ENCODE measurements at regions not wholly inside any gene's neighbourhood (a gene's known extent, or its start where the extent isn't known, plus 50 kb on each side); places are given as distances from the start of the nearest gene placed in this dataset.
"Not testable (repeated sequence)": the region's sequence is repeated elsewhere in the genome, so short reads cannot be mapped to it uniquely, and the experiment has no call there.

DNA sequence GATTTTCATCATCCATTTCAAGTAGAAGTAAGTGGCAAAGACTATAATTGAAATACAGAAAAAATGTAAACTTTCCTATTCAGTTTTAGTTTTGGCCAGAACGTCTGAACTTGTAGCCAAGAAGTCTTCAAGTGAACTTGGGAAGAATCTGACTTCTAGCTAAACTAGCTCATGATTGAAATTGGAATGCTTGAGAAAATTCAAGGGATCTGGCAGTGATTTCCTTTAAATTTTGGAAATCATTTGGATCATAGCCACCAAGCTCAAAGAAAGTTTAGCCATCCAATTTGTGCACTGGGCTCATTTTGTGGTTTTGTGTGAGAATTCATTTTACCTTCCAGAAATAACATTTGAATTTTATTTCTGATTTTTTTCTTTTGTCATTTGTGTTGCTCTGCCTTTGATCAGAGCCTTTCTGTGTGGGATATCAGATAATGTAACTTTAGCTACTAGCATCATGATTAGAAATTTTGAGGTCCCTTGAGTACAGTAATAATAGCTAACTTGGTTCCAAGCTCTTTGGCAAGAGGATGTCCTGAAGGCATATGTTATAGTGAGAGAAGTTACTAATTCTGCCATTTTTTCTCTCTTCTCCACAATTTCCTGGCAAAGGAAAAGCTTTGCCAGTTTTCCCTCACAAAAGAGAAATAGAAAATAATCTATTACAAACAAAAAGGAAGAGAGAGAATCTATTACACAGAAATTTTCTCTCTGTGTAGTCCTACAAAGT, 2123.7 kb upstream of the RAG2 start:
- no peak for DNase-seq (ENCODE audit: low read depth)

DNA sequence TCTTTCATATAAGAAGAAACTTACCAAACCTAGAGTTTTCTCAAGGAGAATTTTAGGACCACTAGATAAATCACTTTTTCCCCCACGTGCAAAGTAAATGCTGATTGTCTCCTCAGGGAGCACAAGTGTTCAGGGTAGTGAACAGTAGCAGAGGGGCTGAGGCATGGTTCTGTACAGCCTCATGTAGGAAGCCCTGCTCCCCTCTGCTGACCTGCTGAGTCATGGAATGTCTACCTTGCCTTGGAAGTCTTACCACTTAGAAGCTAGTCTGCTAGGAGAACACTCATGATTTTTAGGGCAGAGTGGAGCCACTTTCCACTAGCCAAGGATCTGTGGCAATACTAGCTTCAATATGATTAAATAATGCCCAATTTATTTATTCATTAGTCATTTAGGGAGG, 2120.6 kb upstream of the RAG2 start:
- no peak for DNase-seq (ENCODE audit: low read depth)

DNA sequence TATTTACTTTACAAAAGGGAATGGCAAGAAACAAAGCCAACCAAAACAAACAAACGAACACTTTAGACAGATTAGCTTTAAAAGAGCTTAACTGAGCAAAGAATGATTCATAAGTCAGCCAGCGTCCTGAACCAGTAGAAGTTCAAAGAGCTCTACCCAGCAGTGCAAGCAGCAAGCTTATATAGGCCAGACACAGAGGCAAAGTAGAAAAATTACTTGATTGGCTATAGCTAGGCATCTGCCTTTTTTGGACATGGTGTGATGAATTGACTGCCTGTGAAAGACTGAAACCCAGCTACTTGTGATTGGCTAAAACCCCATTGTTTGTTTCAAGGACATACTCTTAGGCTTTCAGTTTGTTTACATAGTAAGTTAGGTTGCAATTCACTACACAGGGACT, 2120.0 kb upstream of the RAG2 start:
- no peak for DNase-seq (ENCODE audit: low read depth)

DNA sequence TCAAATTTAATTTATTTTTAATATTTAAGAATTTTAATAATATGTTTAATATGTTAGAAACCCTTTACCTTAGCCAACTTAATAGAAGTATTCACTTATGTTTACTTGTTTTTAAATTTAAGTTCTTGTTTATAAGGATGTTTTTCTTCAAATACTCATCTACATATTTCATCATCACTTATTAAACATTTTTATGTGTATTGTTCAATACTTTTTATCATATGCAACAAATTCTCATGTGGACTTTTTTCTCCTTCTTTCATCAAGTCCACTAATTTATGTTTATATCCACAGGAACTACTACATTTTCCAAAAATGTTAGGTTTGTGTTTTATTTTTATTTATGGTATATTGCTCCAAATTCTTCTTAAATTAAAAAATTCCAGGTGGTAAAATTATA, 2113.1 kb upstream of the RAG2 start:
- no peak for DNase-seq (ENCODE audit: low read depth)

DNA sequence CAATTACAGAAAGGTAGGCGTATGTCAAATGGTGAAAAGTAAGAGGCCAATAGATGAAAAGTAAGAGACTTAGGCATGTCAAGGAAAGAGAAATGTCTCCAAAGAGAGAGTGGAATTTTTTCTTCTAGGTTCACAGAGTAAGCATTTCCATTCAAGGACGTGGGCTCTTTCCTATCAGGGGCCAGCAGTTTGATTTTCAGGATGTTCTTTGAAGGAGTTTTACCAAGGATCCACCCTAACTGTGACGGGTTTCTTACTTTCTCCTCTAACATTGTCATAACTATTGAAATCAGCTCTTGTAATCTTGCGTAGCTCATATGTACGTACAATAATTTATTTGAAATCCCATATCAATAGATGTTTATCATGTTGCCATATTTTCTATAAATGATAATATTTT, 2112.2 kb upstream of the RAG2 start:
- DNase-seq (ENCODE audit: low read depth) = no peak

DNA sequence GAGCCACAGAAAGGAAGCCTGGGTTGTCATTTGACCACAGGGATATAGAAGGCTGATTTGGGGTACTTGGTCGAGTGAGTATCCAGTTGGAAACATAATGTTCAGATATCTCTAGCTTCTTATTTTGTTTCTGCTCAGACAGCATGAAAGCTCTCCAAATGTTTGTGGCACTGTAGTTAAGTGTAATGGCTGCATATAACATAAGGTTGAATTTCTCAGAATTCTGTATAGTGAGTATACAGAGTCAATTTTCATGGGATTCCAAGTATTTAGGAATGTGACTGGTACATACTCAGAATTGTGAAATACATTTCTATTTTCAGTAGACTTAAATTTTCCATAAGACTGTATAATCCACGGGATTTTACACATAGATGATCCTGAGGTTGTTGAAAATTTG, 2102.1 kb upstream of the RAG2 start:
- DNase-seq (ENCODE audit: low read depth) = no peak

DNA sequence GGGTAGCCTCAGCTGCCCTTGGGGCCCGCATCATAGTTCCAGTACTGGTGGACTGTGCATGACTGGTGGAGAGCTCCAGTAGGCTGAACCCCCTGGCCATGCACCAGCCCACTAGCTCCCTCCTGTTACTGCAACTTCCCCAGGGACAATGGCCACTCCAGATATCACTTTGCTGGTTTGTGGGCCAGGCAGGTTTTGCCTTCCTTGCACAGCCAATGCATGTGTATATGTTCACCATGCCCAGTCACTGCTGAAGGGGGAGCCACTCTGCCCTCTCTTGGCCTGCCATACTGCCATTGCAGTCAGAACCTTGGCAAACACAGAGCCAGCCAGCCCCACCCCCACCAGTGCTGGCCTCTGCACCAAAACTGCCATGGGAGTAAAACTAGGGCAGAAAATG, 2095.3 kb upstream of the RAG2 start:
- DNase-seq (ENCODE audit: low read depth) = no peak

DNA sequence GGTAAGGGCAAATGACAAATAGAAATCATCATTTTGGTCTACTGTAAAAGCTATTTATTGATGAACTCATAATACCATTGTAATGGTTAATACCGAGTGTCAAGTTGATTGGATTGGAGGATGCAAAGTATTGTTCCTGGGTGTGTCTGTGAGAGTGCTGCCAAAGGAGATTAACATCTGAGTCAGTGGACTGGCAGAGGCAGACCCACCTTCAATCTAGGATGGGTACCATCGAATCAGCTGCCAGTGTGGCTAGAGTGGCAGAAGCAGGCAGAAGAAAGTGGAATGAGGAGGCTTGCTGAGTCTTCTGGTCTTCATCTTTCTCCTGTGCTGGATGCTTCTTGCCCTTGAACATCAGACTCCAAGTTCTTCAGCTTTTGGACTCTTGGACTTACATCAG, 2092.2 kb upstream of the RAG2 start:
- not testable (repeated sequence) for DNase-seq (ENCODE audit: low read depth)

DNA sequence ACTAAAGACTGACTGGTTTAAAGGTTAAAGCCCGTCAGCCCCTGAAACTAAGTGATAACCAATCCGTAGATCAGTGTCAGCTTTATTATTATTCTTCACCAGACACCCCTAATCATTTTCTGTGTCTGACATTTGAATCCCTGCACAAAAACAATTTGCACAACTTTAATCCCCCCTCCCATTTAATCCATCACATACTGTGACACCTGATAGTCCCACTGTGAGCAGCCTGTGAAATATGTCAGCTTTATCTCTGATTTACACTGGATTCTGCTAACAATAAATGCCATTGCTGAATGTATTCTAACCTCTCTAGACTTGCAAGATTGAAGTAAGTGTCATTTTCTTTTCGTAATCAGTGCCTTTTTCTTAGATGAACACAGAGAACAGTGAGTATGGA, 2089.0 kb upstream of the RAG2 start:
- DNase-seq (ENCODE audit: low read depth) = no peak

DNA sequence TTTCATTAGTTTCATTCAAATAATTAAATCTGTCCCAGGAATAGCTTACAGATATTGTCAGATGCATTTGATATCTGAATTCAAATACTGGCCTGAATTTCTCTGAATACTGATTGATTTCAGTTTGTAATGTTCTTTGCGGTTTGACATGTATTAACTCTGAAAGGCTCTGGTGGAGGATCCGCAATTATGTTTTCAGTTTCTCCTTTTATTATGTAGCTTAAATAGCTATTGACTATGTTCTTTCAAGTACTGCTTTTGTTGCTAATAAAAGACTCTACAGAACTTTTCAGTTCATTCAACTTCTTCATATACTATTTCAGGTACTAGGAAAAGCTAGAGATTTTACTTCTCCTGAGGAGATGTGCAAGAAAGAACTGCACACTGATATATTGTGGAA, 2085.4 kb upstream of the RAG2 start:
- no peak for DNase-seq (ENCODE audit: low read depth)

DNA sequence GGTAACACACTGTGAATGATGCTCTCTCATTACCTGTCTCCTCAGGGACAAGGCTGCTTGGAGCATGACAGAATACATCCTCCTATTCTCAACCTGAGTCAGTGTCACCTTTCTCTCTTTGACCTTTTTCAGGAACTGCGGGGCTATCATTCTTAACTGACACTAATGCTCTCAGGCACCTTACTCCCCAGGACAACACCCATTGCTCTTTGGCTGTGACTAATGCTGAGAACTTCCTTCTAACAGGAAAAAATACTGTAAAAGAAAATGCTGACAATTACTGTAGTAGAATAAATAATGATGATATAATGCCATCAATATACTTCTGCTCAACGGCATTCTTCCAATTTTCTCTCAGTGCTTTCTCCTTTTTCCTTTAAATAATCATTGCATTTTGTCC, 2082.7 kb upstream of the RAG2 start:
- DNase-seq (ENCODE audit: low read depth) = no peak

DNA sequence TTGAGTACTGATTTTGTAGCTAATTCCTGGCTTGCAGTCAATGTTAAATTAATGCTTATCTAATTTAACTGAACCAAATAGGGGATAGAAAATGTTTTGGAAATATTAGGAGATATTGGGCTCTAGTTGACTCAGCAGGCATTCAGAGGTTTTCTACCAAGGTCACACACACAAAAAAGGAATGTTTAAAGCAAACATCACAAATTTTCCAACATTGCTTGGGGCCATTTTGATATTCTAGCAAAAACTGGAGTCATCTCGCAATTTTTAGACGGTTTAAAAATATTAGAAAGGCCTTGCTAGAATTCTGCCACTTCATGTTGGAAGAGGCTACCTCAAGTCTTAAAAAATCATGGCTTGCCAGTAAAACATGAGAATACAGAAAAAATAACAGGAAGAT, 2082.1 kb upstream of the RAG2 start:
- no peak for DNase-seq (ENCODE audit: low read depth)

DNA sequence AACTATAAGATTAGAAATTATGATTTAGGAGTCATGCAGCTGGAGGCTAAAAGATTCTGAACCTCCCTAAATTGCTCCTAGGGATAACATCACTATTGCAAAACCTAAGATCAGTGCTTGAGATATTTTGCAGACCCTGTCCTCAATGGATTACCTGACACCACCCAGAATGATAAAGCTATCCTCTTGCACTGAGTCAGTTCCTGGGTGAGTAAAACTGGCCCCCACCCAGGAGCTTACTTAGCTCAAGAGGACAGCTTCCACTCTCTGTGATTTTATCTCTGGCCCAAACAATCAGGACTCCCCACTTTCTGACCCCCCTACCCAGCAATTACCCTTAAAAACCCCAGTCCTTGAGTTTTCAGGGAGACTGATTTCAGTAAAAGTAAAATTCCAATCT, 2074.4 kb upstream of the RAG2 start:
- no peak for DNase-seq (ENCODE audit: low read depth)

DNA sequence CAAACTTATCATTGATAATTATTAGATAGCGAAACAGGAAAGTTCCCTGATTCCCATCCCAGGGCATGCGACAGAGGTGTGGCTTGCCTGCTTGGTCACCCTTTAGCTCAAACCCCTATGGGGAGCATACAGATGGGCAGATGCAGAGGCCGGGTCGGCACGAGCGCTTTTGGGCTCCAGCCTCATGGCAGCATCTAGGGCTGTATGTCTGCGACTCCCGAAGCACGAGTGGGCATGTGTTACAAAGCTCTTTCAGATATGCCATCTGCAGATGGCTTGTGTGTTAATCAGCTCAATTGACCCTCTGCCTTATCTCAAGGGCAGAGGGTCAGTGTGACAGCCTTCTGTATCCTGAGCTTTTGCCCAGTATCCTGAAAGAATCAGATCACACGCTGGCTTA, 2069.3 kb upstream of the RAG2 start:
- no peak for DNase-seq (ENCODE audit: low read depth)

DNA sequence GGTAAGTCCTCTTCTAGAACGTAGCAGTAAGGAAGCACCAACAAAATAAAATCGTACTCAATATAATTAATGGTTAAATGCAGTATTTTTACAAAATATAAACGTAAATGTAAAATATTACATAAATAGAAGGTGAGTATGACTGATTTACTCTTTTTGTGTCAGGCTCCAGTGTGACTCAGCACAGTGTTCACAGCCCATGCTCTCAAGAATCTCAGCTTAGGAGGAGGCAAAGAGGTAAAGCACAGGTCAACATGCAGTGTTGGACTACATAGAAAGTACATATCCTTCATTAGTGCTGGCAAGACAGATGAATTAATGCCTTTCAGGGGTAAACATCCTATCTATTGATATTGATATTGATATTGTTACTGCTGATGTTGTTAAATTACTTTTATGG, 2050.6 kb upstream of the RAG2 start:
- no peak for DNase-seq (ENCODE audit: low read depth)

DNA sequence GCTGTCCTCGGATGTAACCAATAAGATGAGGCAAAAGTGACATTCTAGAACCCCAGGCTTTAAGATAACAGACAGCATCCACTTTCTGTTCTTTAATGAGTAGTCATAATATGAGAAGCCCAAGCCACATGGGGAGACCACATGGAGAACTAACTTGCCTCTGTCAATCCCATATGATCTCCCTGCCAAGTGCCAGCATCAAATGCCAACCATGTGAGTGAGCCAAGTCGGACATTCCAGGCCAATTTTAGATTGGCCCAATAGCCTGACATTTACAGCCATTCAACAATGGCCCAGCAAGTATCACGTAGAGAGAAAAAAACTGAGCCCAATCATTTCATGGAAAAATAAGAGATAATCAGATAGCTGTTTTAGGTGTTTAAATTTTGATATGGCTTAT, 2048.3 kb upstream of the RAG2 start:
- DNase-seq (ENCODE audit: low read depth) = no peak

DNA sequence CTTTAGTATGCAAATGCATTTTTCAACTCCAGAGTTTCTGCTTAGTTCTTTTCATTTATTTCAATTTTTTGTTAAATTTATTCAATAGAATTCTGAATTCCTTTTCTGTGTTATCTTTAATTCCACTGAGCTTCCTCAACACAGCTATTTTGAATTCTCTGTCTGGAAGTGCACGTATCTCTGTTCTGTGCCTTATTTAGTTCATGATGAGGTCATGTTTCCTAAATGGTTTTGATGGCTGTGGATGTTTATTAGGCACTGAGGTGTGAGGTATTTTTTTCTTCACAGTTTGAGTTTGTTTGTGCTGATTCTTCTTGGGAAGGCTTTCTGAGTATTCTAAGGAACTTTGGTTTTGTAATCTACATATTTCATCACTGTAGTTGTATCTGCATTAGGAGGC, 2042.8 kb upstream of the RAG2 start:
- DNase-seq (ENCODE audit: low read depth) = no peak

DNA sequence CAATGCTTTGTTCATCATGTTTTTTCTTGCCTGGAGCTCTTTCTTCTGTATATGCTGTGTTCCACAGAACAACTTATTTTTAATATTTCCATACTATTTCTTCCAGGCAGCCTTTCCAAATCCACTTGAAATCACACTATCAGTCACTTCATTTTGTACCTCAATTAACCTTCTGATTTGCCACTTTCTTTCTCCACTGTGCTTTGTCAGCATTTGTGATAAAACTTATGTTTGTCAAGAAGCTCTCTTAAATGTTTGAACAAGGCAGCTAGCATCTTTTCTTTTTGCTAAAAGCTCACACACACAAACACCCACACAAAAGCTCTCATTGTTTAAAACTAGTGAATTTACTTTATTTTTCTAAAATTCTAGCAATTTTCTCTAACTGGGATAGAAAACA, 2014.7 kb upstream of the RAG2 start:
- no peak for DNase-seq (ENCODE audit: low read depth)

DNA sequence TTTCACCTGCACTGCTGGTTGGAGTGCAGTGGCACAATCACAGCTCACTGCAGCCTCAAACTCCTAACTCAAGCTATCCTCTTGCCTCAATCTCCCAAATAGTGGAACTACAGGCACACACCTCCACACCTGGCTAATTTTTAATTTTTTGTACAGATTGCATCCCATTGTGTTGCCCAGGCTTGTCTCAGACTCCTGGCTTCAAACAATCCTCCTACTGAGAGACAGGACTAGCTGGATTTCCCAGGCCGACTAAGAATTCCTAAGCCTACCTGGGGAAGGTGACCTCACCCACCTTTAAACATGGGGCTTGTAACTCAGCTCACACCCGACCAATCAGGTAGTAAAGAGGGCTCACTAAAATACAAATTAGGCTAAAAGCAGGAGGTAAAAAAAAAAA, 2003.3 kb upstream of the RAG2 start:
- DNase-seq (ENCODE audit: low read depth) = not testable (repeated sequence)

DNA sequence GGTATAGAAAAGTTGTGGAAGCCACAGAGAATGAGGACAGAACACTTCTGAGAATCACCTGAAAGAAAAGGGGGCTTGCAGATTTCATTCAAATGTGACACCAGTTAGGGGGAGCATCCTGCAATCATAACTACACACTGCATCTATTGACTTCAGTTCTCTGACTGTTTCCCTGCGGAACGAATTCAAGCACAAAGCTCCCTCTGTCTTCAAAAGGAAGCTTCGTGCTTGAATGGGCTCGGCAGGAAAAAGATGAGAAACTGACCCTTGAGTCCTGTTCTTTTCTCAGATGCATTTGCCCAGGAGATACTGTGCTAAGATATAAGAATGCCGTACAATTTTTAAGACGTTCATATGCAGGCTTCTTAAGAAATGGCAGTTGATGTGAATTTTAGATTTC, 2000.4 kb upstream of the RAG2 start:
- no peak for DNase-seq (ENCODE audit: low read depth)

DNA sequence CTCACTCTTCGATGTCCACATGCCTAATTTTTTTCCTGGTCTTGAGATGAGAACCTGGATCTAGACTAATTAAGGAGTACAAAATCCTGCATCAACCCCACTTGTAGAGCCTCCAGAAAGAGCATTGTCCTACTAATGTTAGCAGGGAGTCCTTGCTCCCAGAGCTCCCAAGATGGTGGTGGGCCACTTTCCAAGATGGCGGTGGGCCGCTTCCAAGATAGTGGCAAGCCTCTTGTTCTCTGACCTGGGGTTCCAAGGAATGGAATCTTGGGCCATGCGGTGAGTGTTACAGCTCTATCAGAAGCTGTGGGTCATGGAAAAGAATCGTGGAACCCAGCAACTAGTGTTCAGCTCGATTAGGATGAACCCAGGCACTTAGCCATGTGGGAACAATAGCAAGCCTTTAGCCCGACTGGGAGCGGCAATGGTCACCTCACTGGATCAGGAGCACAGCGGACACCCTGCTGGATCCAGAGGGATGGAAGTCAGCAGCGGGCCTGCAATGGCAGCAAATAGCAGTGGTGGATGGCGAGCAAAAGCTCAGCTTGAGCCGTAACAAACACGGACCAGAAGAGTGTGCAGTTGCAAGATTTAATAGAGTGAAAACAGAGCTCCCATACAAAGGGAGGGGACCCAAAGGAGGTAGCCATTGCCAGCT, 1997.5 kb upstream of the RAG2 start:
- not testable (repeated sequence) for DNase-seq (ENCODE audit: low read depth)

DNA sequence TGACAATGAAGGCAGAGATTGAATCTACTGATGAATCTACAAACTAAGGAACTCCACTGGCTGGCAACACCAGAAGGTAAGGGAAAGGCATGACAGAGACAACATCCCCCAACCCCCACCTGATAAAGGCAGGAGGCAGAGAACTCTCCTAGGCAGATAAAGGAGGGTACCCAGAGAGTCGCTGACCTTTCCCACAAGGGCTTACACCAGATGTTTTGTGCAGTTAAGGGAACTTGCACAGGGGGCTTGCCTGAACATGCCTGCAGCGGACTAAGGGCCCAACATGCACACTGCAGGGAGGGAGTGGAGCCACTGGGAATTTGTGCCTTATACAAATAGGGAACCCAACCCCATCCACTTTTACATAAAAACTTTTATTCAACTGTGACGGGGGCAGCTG, 1996.9 kb upstream of the RAG2 start:
- no peak for DNase-seq (ENCODE audit: low read depth)

DNA sequence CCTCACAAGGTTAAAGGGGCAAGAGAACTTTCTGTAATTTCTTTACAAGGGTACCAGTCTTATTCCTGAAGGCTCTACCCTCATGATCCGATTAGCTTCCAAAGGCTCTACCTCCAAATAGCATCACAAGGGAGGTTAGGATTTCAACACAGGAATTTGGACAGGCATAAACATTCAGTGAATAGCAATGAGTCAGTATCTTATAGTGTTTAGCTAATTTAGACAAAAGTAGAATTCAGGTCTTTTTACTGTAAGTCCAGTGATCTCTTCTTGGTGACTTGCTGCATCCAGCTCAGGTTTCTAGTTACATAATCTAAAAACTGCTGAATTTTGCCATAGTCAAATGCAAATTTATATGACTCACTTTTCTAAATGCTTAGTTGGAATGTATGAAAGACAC, 1995.6 kb upstream of the RAG2 start:
- peak; percentile 16 for DNase-seq (ENCODE audit: low read depth)

DNA sequence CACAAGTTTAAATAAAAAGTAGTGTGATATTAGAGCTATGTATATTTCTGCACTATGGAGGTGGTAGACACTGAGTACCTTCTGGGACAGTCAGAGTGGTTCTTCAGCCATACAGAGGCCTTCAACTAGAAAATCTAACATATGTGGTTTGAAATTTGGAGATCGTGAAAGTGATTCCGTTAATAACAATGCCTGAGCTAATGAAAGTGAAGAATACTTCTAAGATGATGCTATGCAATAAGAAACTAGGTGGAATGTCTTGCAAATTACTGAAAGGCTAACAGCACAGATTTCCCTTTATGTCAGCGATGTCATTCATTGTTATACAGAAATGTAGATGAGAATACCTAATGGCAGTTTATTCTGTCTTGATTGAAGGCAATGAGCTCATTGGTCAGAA, 1984.7 kb upstream of the RAG2 start:
- DNase-seq (ENCODE audit: low read depth) = peak; percentile 30

Measured in EH (cell line).